ENCODE measurements at regions not wholly inside any gene's neighbourhood (a gene's known extent, or its start where the extent isn't known, plus 50 kb on each side); places are given as distances from the start of the nearest gene placed in this dataset.

DNA sequence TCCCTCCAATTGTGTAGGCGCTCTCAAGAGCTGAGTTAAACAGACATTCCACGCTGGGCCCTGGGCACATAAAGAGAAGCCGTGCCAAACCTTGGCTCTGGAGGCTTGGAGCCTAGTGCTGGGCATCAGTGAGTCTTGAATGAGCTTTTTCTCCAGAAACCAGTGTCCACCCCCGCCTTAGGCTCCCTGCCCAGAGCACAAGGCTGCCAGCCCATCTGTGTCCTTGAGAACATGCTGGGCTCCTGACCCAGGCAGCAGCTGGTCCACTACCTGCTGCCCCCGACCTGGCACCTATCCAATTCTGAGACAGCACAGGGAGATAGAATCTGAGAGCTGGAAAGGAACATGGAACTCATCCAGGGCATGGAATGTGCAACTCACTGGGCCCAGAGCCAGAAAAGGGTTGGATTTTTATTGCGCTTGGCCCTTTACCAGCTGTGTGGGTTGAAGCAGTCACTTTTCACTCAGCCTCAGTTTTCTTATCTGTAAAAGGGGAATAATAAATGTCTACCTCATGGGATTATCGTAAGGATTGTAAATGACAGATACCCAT, 92.4 kb upstream of the CPLX2 start:
- Histone ChIP-seq H3K4me1 (ENCODE audit: insufficient read depth, poor library complexity, severe bottlenecking) (no peaks in the 10 kb centered on the region), H3K4me3 (ENCODE audit: severe bottlenecking) (no peak overlapping the region), H3K36me3 (ENCODE audit: low read depth) (no peaks in the 10 kb centered on the region), H3K9me3 (ENCODE audit: severe bottlenecking) (no peaks in the 10 kb centered on the region), H3K27ac (ENCODE audit: poor library complexity, severe bottlenecking) (peak overlapping the region; percentile 1), H3K27me3 (ENCODE audit: insufficient read depth, poor library complexity, severe bottlenecking) (no peaks in the 10 kb centered on the region)
- ATAC-seq (ENCODE audit: low read depth) (peak; percentile 75), DNase-seq (ENCODE audit: low spot score) (peak; percentile 88)
- TF ChIP-seq, protein P1, sequence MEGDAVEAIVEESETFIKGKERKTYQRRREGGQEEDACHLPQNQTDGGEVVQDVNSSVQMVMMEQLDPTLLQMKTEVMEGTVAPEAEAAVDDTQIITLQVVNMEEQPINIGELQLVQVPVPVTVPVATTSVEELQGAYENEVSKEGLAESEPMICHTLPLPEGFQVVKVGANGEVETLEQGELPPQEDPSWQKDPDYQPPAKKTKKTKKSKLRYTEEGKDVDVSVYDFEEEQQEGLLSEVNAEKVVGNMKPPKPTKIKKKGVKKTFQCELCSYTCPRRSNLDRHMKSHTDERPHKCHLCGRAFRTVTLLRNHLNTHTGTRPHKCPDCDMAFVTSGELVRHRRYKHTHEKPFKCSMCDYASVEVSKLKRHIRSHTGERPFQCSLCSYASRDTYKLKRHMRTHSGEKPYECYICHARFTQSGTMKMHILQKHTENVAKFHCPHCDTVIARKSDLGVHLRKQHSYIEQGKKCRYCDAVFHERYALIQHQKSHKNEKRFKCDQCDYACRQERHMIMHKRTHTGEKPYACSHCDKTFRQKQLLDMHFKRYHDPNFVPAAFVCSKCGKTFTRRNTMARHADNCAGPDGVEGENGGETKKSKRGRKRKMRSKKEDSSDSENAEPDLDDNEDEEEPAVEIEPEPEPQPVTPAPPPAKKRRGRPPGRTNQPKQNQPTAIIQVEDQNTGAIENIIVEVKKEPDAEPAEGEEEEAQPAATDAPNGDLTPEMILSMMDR (IDR thresholded peaks at IDR 0.05; ENCODE audit: poor library complexity, severe bottlenecking): no peak

DNA sequence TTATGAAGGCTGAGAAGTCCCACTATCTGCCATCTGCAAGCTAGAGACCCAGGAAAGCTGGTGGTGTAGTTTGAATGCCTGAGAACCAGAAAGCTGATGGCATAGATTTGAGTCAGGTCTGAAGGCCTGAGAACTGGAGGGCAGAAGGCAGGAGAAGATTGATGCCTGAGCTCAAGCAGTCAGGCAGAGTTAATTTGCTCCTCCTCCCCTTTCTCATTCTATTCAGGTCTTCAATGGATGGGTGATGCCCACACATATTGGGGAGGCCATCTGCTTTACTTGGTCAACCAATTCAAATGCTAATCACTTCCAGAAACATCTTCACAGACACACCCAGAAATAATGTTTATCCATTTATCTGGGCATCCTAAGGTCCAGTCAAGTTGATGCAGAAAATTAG, 87.6 kb upstream of the CPLX2 start:
- ATAC-seq (ENCODE audit: low read depth) (no peak), DNase-seq (ENCODE audit: low spot score) (no peak)
- peaks cover 13% of the 10 kb centered on the region for H3K27me3 ChIP-seq (ENCODE audit: insufficient read depth, poor library complexity, severe bottlenecking)
- H3K27ac ChIP-seq (ENCODE audit: poor library complexity, severe bottlenecking): no peak overlapping the region
- H3K36me3 ChIP-seq (ENCODE audit: low read depth): no peaks in the 10 kb centered on the region
- TF ChIP-seq, protein P1 (IDR thresholded peaks at IDR 0.05; ENCODE audit: poor library complexity, severe bottlenecking): no peak
- no peaks in the 10 kb centered on the region for H3K9me3 ChIP-seq (ENCODE audit: severe bottlenecking)
- no peak overlapping the region for H3K4me3 ChIP-seq (ENCODE audit: severe bottlenecking)
- no peaks in the 10 kb centered on the region for H3K4me1 ChIP-seq (ENCODE audit: insufficient read depth, poor library complexity, severe bottlenecking)

DNA sequence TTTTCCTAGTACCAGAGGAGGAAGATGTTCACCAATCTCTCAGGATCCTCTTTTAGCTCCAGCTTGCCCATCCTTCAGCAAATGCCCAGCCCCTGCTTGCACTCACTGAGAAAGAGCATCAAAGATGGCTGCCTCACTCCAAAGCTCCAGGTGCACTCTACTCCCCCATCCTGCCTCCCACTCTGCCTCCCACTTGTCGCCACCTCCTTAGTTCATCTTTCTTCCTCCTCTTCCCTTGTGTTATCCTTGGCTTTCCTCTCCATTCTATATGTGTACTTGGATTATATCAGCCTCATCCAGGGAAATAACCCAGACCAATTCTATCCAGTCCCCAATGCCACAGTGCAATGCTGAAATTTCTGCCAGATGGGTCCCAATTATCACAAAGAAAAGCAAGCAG, 87.1 kb upstream of the CPLX2 start:
- DNase-seq (ENCODE audit: low spot score) (no peak), ATAC-seq (ENCODE audit: low read depth) (no peak)
- no peak overlapping the region for H3K27ac ChIP-seq (ENCODE audit: poor library complexity, severe bottlenecking)
- H3K36me3 ChIP-seq (ENCODE audit: low read depth): no peaks in the 10 kb centered on the region
- TF ChIP-seq, protein P1 (IDR thresholded peaks at IDR 0.05; ENCODE audit: poor library complexity, severe bottlenecking): no peak
- H3K9me3 ChIP-seq (ENCODE audit: severe bottlenecking): no peaks in the 10 kb centered on the region
- no peaks in the 10 kb centered on the region for H3K4me1 ChIP-seq (ENCODE audit: insufficient read depth, poor library complexity, severe bottlenecking)
- no peak overlapping the region for H3K4me3 ChIP-seq (ENCODE audit: severe bottlenecking)
- H3K27me3 ChIP-seq (ENCODE audit: insufficient read depth, poor library complexity, severe bottlenecking): peaks cover 13% of the 10 kb centered on the region

DNA sequence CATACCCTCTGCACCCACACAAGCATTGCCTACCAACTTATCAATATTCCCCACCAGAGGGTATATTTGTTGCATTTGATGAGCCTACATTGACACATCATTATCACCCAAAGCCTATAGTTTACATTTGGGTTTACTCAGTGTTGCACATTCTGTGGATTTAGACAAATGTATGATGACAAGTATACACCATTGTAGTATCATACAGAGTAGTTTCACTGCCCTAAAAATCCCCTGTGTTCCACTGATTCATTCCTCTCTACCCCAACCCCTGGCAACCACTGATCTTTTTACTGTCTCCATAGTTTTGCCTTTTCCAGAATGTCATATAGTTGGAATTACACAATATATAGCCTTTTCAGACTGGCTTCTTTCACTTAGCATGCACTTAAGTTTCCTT, 85.7 kb upstream of the CPLX2 start:
- TF ChIP-seq, protein P1 (IDR thresholded peaks at IDR 0.05; ENCODE audit: poor library complexity, severe bottlenecking): no peak
- no peak overlapping the region for H3K4me3 ChIP-seq (ENCODE audit: severe bottlenecking)
- peaks cover 13% of the 10 kb centered on the region for H3K27me3 ChIP-seq (ENCODE audit: insufficient read depth, poor library complexity, severe bottlenecking)
- DNase-seq (ENCODE audit: low spot score) (no peak), ATAC-seq (ENCODE audit: low read depth) (no peak)
- no peak overlapping the region for H3K27ac ChIP-seq (ENCODE audit: poor library complexity, severe bottlenecking)
- no peaks in the 10 kb centered on the region for H3K36me3 ChIP-seq (ENCODE audit: low read depth)
- H3K4me1 ChIP-seq (ENCODE audit: insufficient read depth, poor library complexity, severe bottlenecking): no peaks in the 10 kb centered on the region
- H3K9me3 ChIP-seq (ENCODE audit: severe bottlenecking): no peaks in the 10 kb centered on the region

DNA sequence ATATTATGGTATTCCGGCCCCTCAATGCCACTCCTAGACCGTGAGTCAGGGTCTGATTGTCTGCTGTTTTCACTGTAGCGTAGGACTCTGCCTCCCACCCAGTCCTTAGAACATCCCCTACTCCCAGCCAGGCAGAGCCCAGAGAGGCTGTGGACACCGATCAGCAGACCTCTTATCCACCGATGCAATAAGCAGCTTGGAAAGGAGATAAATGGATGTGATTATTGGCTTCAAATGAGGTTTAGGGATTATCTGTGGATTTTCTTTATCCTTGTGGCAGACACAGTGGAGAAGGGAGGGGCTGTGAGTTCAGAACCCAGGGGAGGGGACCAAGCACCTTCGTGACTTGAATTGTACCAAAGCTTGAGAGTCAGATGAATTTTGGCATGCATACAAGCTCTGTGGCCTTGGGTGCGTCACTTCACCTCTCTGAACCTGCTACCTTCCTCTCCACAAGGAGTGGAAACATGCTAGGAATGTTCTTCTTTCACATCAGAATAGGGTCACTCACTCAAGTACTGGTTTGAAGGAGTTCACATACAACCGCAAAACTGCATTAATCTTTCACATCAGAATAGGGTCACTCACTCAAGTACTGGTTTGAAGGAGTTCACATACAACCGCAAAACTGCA, 83.1 kb upstream of the CPLX2 start:
- H3K36me3 ChIP-seq (ENCODE audit: low read depth): no peaks in the 10 kb centered on the region
- TF ChIP-seq, protein P1 (IDR thresholded peaks at IDR 0.05; ENCODE audit: poor library complexity, severe bottlenecking): no peak
- ATAC-seq (ENCODE audit: low read depth): no peak
- H3K27ac ChIP-seq (ENCODE audit: poor library complexity, severe bottlenecking): no peak overlapping the region
- no peak for DNase-seq (ENCODE audit: low spot score)
- H3K4me3 ChIP-seq (ENCODE audit: severe bottlenecking): no peak overlapping the region
- no peaks in the 10 kb centered on the region for H3K4me1 ChIP-seq (ENCODE audit: insufficient read depth, poor library complexity, severe bottlenecking)
- no peaks in the 10 kb centered on the region for H3K9me3 ChIP-seq (ENCODE audit: severe bottlenecking)
- peaks cover 35% of the 10 kb centered on the region for H3K27me3 ChIP-seq (ENCODE audit: insufficient read depth, poor library complexity, severe bottlenecking)
